ENCODE measurements at regions not wholly inside any gene's neighbourhood (a gene's known extent, or its start where the extent isn't known, plus 50 kb on each side); places are given as distances from the start of the nearest gene placed in this dataset.

DNA sequence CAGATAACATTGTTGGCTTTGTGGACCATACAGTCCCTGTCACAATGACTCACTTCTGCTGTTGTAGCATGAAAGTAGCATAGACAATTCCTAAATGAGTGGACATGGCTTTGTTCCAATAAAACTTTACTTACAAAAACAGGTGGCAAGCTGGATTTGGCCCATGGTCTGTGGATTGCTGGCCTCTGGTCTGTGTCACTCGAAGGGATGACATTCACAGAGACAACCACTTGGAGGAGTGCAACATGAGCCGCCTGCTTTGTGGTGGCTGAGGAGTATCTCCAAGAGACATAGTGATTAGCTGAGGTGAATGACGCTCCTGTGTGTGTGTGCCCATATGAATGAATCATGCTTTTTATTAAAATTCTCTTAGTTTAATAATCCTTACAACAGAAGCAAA, 81.3 kb upstream of the NRXN3 start:
- ChIA-PET CTCF (no interaction called here), POLR2A (no interaction called here)
- no peaks in the 10 kb centered on the region; the same call in 1 of the 2 replicates for H3K27me3 ChIP-seq (ENCODE audit: control insufficient read depth, insufficient read depth, low read length)
- H3K27ac ChIP-seq (ENCODE audit: low read length), result no peak overlapping the region
- TF ChIP-seq, protein P1, sequence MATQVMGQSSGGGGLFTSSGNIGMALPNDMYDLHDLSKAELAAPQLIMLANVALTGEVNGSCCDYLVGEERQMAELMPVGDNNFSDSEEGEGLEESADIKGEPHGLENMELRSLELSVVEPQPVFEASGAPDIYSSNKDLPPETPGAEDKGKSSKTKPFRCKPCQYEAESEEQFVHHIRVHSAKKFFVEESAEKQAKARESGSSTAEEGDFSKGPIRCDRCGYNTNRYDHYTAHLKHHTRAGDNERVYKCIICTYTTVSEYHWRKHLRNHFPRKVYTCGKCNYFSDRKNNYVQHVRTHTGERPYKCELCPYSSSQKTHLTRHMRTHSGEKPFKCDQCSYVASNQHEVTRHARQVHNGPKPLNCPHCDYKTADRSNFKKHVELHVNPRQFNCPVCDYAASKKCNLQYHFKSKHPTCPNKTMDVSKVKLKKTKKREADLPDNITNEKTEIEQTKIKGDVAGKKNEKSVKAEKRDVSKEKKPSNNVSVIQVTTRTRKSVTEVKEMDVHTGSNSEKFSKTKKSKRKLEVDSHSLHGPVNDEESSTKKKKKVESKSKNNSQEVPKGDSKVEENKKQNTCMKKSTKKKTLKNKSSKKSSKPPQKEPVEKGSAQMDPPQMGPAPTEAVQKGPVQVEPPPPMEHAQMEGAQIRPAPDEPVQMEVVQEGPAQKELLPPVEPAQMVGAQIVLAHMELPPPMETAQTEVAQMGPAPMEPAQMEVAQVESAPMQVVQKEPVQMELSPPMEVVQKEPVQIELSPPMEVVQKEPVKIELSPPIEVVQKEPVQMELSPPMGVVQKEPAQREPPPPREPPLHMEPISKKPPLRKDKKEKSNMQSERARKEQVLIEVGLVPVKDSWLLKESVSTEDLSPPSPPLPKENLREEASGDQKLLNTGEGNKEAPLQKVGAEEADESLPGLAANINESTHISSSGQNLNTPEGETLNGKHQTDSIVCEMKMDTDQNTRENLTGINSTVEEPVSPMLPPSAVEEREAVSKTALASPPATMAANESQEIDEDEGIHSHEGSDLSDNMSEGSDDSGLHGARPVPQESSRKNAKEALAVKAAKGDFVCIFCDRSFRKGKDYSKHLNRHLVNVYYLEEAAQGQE (IDR thresholded peaks at IDR 0.05; ENCODE audit: insufficient read depth in 1 of 2, low read depth in 2 of 2, low read length in 1 of 2), result no peak
- TF ChIP-seq POLR2AphosphoS5 (IDR thresholded peaks at IDR 0.05; ENCODE audit: low read depth, low read length) (no peak), SIN3A (IDR thresholded peaks at IDR 0.05; ENCODE audit: borderline replicate concordance, insufficient read depth, low read depth, low read length) (no peak), TCF7L2 (IDR thresholded peaks at IDR 0.05; ENCODE audit: low read depth, low read length) (no peak)
- TF ChIP-seq, protein P2, sequence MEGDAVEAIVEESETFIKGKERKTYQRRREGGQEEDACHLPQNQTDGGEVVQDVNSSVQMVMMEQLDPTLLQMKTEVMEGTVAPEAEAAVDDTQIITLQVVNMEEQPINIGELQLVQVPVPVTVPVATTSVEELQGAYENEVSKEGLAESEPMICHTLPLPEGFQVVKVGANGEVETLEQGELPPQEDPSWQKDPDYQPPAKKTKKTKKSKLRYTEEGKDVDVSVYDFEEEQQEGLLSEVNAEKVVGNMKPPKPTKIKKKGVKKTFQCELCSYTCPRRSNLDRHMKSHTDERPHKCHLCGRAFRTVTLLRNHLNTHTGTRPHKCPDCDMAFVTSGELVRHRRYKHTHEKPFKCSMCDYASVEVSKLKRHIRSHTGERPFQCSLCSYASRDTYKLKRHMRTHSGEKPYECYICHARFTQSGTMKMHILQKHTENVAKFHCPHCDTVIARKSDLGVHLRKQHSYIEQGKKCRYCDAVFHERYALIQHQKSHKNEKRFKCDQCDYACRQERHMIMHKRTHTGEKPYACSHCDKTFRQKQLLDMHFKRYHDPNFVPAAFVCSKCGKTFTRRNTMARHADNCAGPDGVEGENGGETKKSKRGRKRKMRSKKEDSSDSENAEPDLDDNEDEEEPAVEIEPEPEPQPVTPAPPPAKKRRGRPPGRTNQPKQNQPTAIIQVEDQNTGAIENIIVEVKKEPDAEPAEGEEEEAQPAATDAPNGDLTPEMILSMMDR (IDR thresholded peaks at IDR 0.05), result no peak
- DNase-seq (ENCODE audit: low read depth, low spot score) (no peak), ATAC-seq (no peak)
- intact Hi-C loops (cut with micrococcal nuclease; ENCODE audit: unreplicated experiment) (no loop called here), in situ Hi-C loops (cut with HindIII; ENCODE audit: low pct_unique_long_range_greater_than_20kb, low sequenced_read_pairs) (no loop called here)
- H3K4me1 ChIP-seq (ENCODE audit: control insufficient read depth, insufficient read depth, low read length), result no peaks in the 10 kb centered on the region
- no peak overlapping the region for H3K4me3 ChIP-seq (ENCODE audit: low read depth in 2 of 2, low read length in 2 of 2)
- BruUV-seq (replicated peaks), result no TSS peak
- no peaks in the 10 kb centered on the region for H3K9me3 ChIP-seq (ENCODE audit: control insufficient read depth, insufficient read depth, low read depth, low read length)
- no peaks in the 10 kb centered on the region for H3K36me3 ChIP-seq (ENCODE audit: control insufficient read depth, insufficient read depth, low read length)

GRCh38 chr14:78090864-78091263, 79.3 kb upstream of the NRXN3 start:
- Histone ChIP-seq H3K27ac (ENCODE audit: low read length) (no peak overlapping the region), H3K4me3 (ENCODE audit: low read depth in 2 of 2, low read length in 2 of 2) (no peak overlapping the region), H3K27me3 (ENCODE audit: control insufficient read depth, insufficient read depth, low read length) (no peaks in the 10 kb centered on the region; the same call in 1 of the 2 replicates), H3K4me1 (ENCODE audit: control insufficient read depth, insufficient read depth, low read length) (no peaks in the 10 kb centered on the region), H3K9me3 (ENCODE audit: control insufficient read depth, insufficient read depth, low read depth, low read length) (no peaks in the 10 kb centered on the region), H3K36me3 (ENCODE audit: control insufficient read depth, insufficient read depth, low read length) (no peaks in the 10 kb centered on the region)
- DNase-seq (ENCODE audit: low read depth, low spot score) (no peak), ATAC-seq (no peak)
- ChIA-PET CTCF (no interaction called here), POLR2A (no interaction called here)
- no TSS peak for BruUV-seq (replicated peaks)
- in situ Hi-C loops (cut with HindIII; ENCODE audit: low pct_unique_long_range_greater_than_20kb, low sequenced_read_pairs) (no loop called here), intact Hi-C loops (cut with micrococcal nuclease; ENCODE audit: unreplicated experiment) (no loop called here)
- TF ChIP-seq, protein P2 (IDR thresholded peaks at IDR 0.05), result no peak
- TF ChIP-seq POLR2AphosphoS5 (IDR thresholded peaks at IDR 0.05; ENCODE audit: low read depth, low read length) (no peak), SIN3A (IDR thresholded peaks at IDR 0.05; ENCODE audit: borderline replicate concordance, insufficient read depth, low read depth, low read length) (no peak), TCF7L2 (IDR thresholded peaks at IDR 0.05; ENCODE audit: low read depth, low read length) (no peak)
- TF ChIP-seq, protein P1 (IDR thresholded peaks at IDR 0.05; ENCODE audit: insufficient read depth in 1 of 2, low read depth in 2 of 2, low read length in 1 of 2), result no peak
